Kidney (tissue), 13 donors: ENCODE measurements at regions not wholly inside any gene's neighbourhood (a gene's known extent, or its start where the extent isn't known, plus 50 kb on each side); places are given as distances from the start of the nearest gene placed in this dataset.
A peak's percentile ranks its signal among the peaks of the same experiment; 100 is the strongest.

ENCODE experiments used
- DNase-seq, 5 donors: peaks; one replicate each; pipeline ENCODE4 v3.0.0-alpha.2; 2013 to 2020
- FAIRE-seq: peaks from 2 replicates; lab custom pipeline; 2012; peaks lifted over from hg19 to GRCh38; lab: Jason Lieb, UNC
- H3K27ac ChIP-seq, 2 donors: one replicate each; pipeline ENCODE4 v1.7.0; 2013; ENCODE audit warnings: low read depth in 2 of 2, low read length in 2 of 2, inconsistent platforms in 1 of 2
- H3K27me3 ChIP-seq: one replicate; pipeline ENCODE4 v1.7.1; 2013; ENCODE audit warnings: low read length, inconsistent platforms; ENCODE audit not compliant: control insufficient read depth, insufficient read depth
- H3K36me3 ChIP-seq, 3 donors: one replicate each; pipeline versions ENCODE4 v1.7.0 to v1.7.1; 2013; ENCODE audit warnings: low read length in 3 of 3, control low read depth in 1 of 3, inconsistent platforms in 1 of 3; ENCODE audit not compliant: insufficient read depth in 3 of 3, control insufficient read depth in 2 of 3
- H3K4me1 ChIP-seq, 3 donors: one replicate each; pipeline versions ENCODE4 v1.7.0 to v1.7.1; 2013; ENCODE audit warnings: low read length in 3 of 3, inconsistent platforms in 1 of 3, low read depth in 1 of 3; ENCODE audit not compliant: control insufficient read depth in 2 of 3, insufficient read depth in 2 of 3
- H3K4me3 ChIP-seq, 3 donors: one replicate each; pipeline versions ENCODE4 v1.7.0 to v1.8.1; 2013; ENCODE audit warnings: low read length in 3 of 3, control low read depth in 1 of 3, inconsistent platforms in 1 of 3
- H3K9ac ChIP-seq, 3 donors: one replicate each; pipeline versions ENCODE4 v1.7.0 to v1.7.1; 2013; ENCODE audit warnings: low read length in 3 of 3, control low read depth in 1 of 3, inconsistent platforms in 1 of 3
- H3K9me3 ChIP-seq, 3 donors: one replicate each; pipeline versions ENCODE4 v1.7.0 to v1.7.1; 2013; ENCODE audit warnings: low read length in 3 of 3, control low read depth in 1 of 3, inconsistent platforms in 1 of 3; ENCODE audit not compliant: control insufficient read depth in 2 of 3, insufficient read depth in 1 of 3
- CTCF ChIP-seq: IDR thresholded peaks from 3 replicates; pipeline ENCODE4 v1.5.1; 2012; ENCODE audit warnings: mild to moderate bottlenecking, moderate library complexity, borderline replicate concordance; ENCODE audit not compliant: insufficient read depth; ENCODE audit errors: extremely low read depth
- intact Hi-C: fragments of 100-400 bp; cut with DNase I; formaldehyde crosslinking; loops from one replicate; pipeline ENCODE4 v1.11.1; 2022
- donor health status: control.
- donor health status: control.
- donor health status: control.
- donor health status: control.
- donor health status: control.
- donor health status: DM: yes; HTN: yes; CAD: no.
- donor health status: Normal renal cell carcinoma (clear cell type).

- DNase-seq, result no peak
- no peak for TF ChIP-seq CTCF
- Histone ChIP-seq H3K27ac (no peak overlapping the region), H3K9ac (no peak overlapping the region), H3K9me3 (peaks cover 0 to 3% (median 0%) of the 10 kb centered on the region in 3 donors), H3K27me3 (no peaks in the 10 kb centered on the region), H3K36me3 (no peaks in the 10 kb centered on the region), H3K4me3 (no peak overlapping the region), H3K4me1 (peaks cover 0 to 5% (median 4%) of the 10 kb centered on the region in 3 donors)
- FAIRE-seq, result no peak
- intact Hi-C loops, result no loop called here
These were observed 190.2 kb downstream of the TFCP2L1 start for GRCh38 chr2:121094845-121095244.

GRCh38 chr2:121095257-121096080 is 189.5 kb downstream of the TFCP2L1 start:
- H3K9ac ChIP-seq, result no peak overlapping the region
- intact Hi-C loops, result no loop called here

GRCh38 chr2:121096611-121097010 is 188.4 kb downstream of the TFCP2L1 start:
- Histone ChIP-seq H3K36me3 (no peaks in the 10 kb centered on the region), H3K9ac (no peak overlapping the region), H3K4me1 (peaks cover 0 to 8% (median 5%) of the 10 kb centered on the region in 3 donors), H3K27ac (no peak overlapping the region), H3K27me3 (no peaks in the 10 kb centered on the region), H3K9me3 (peaks cover 0 to 3% (median 0%) of the 10 kb centered on the region in 3 donors), H3K4me3 (no peak overlapping the region)
- FAIRE-seq (no peak), DNase-seq (no peak)
- intact Hi-C loops, result no loop called here
- TF ChIP-seq CTCF, result no peak

More at GRCh38 chr2:121095257-121096080, 189.5 kb downstream of the TFCP2L1 start:
- Histone ChIP-seq H3K36me3 (no peaks in the 10 kb centered on the region), H3K4me1 (peaks cover 0 to 5% (median 5%) of the 10 kb centered on the region in 3 donors), H3K9me3 (peaks cover 0 to 3% (median 0%) of the 10 kb centered on the region in 3 donors), H3K4me3 (no peak overlapping the region), H3K27ac (no peak overlapping the region), H3K27me3 (no peaks in the 10 kb centered on the region)
- peak; percentile 89 for TF ChIP-seq CTCF
- DNase-seq (peak; percentile 79 to 87 (median 82)), FAIRE-seq (no peak)
